HFFc6 (cell line): ENCODE measurements at regions not wholly inside any gene's neighbourhood (a gene's known extent, or its start where the extent isn't known, plus 50 kb on each side); places are given as distances from the start of the nearest gene placed in this dataset.

ENCODE experiments used
- DNase-seq: peaks from one replicate; pipeline ENCODE4 v3.0.0-alpha.2; 2018
- H3K27ac Mint-ChIP-seq: 2 replicates; pipeline ENCODE4 v1.8.0; 2020; ENCODE audit warnings: mild to moderate bottlenecking, mixed read lengths
- H3K27me3 Mint-ChIP-seq: 2 replicates; pipeline ENCODE4 v1.8.0; 2021; ENCODE audit warnings: mild to moderate bottlenecking, moderate library complexity, mixed read lengths; ENCODE audit not compliant: insufficient read depth
- H3K36me3 Mint-ChIP-seq: 2 replicates; pipeline ENCODE4 v1.8.0; 2021; ENCODE audit warnings: low read depth, mixed read lengths
- H3K4me1 Mint-ChIP-seq: 2 replicates; pipeline ENCODE4 v1.8.0; 2020; ENCODE audit warnings: low read depth, mixed read lengths
- H3K4me3 Mint-ChIP-seq: 2 replicates; pipeline ENCODE4 v1.8.0; 2020; ENCODE audit warnings: mild to moderate bottlenecking, moderate library complexity, mixed read lengths
- H3K9me3 Mint-ChIP-seq: 2 replicates; pipeline ENCODE4 v1.8.0; 2020; ENCODE audit warnings: mild to moderate bottlenecking, mixed read lengths
- TF ChIP-seq, protein P1 (sequence below): fragments of 200-600 bp; sonication (generic); IDR thresholded peaks from 2 replicates; pipeline ENCODE4 v1.5.0; 2021; ENCODE audit warnings: antibody characterized with exemption, mild to moderate bottlenecking

DNA sequence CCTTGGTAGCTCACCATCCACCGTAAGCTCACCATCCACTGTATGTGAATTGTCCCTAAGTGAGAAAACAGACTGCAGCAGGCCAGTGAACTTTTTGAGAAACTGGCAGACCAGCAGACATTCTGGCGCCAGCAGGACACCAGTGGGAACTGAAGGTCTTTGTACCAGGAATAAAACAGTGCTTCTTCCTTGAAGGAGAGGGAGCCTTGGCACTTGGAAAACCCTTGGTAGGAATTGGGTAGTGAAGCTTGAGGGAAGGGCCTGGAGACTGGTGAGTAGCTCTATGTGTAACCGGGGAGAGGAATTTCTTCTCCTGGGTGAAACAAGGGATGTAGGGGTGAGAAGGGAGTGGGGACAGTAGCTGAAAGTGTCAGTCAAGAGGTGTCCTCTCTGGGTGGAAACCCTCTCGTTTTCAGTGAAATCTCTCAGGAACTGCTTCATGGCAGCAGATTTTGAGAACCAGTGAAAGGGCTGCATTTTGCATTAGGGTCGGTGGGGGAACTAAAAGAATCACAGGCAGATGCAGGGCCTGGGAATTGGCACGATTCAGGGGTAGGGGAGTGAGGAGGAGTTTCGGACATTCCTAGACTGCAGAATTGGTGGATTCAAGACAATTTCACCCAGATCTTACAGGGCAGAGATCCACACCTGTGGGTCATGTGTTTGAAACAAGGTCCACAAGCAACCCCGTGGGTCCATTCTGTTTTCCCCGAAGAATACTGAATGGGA, 131.5 kb upstream of the DLX2 start:
- Mint-ChIP-seq H3K27me3 (no peaks in the 10 kb centered on the region), H3K36me3 (no peaks in the 10 kb centered on the region), H3K9me3 (no peaks in the 10 kb centered on the region), H3K4me1 (peaks cover 55% of the 10 kb centered on the region), H3K27ac (no peak overlapping the region), H3K4me3 (peak overlapping the region; percentile 86)
- DNase-seq = no peak
- TF ChIP-seq, protein P1, sequence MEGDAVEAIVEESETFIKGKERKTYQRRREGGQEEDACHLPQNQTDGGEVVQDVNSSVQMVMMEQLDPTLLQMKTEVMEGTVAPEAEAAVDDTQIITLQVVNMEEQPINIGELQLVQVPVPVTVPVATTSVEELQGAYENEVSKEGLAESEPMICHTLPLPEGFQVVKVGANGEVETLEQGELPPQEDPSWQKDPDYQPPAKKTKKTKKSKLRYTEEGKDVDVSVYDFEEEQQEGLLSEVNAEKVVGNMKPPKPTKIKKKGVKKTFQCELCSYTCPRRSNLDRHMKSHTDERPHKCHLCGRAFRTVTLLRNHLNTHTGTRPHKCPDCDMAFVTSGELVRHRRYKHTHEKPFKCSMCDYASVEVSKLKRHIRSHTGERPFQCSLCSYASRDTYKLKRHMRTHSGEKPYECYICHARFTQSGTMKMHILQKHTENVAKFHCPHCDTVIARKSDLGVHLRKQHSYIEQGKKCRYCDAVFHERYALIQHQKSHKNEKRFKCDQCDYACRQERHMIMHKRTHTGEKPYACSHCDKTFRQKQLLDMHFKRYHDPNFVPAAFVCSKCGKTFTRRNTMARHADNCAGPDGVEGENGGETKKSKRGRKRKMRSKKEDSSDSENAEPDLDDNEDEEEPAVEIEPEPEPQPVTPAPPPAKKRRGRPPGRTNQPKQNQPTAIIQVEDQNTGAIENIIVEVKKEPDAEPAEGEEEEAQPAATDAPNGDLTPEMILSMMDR = no peak

DNA sequence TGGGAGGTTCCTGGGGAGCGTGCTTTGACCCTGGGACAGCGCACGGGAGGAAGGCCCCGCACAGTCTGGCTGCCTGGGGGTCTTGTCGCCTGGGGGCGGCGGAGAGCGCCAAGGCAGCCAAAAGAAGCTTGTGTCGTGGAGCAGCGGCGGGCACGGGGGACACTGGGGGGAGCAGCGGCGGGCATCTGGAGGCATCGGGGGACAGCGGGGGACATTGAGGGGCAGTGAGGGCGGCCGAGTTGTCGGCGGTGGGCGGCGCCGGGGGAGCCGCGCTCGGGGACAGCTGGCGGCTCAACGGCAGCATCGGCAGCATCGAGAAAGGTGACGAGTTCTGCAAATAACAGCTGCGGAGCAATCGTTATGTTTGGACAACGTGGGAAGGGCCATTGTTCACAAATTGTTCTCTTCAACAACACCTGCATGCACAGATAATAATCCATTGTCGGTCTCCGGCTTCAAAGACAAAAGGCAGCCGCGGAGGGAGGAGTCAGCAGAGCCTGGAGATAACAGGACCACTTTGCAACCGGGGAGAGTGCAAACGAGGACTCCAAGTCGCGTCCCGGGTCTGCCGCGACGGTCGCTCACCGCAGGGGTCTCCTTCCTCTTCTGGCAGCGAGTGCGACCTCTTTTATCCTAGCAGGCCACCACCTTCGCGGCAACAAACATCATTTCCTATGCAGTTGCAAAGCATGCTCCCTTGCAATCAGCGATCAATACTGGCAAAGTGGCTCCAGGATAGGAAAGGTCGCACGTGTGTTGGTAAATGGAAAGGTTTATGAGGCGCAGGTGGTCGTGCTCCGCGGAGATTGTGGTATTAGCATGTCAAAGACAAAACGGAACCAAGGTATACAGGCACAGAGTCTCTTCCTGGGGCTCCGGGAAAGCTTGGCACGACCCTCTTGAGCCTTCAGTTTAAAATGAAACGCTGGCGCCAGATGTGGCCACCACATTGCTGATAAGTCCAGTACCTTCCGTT, 132.3 kb upstream of the DLX2 start:
- Mint-ChIP-seq H3K4me1 (peaks cover 59% of the 10 kb centered on the region), H3K27ac (no peak overlapping the region; the same call in 1 of the 2 replicates), H3K9me3 (no peaks in the 10 kb centered on the region), H3K36me3 (peaks cover 2% of the 10 kb centered on the region; the same call in 1 of the 2 replicates), H3K4me3 (peak overlapping the region; percentile 86), H3K27me3 (no peaks in the 10 kb centered on the region)
- TF ChIP-seq, protein P1 = no peak; the same call in 1 of the 2 replicates
- DNase-seq = no peak

DNA sequence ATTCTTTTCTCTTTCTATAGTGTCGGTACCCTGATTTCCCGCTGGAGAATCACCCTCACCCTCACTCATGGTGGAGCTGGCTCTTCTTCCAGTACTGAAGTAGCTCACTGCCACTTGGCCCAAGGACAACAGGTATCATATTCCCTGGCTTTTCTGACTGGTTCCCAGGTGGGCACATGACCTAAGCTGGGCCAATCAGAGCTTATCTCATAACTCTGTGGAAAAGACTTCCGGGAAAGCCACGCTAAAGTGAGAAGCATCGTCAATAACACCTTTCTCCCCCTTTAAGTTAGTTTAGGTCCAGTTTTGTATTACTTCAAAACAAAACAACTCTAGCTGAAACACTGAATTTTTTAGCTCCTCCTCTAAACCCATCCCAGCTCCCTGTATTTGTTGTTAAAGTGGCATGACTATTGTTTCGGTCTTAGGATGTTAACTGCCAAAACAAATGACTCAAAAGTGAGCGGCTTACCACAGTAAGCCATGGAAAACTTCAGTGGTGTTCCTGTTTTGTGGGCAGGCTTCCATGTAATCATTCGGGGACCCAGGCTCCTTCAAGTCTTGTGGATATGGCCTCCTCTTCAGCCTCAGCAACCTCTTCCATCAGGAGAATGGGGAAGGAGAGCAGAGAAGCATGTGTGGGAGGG, 137.4 kb upstream of the DLX2 start:
- peak; percentile 55 for DNase-seq
- Mint-ChIP-seq H3K36me3 (peaks cover 5% of the 10 kb centered on the region; the same call in 1 of the 2 replicates), H3K27ac (peak overlapping the region; percentile 47), H3K9me3 (no peaks in the 10 kb centered on the region), H3K4me1 (peaks cover 57% of the 10 kb centered on the region), H3K4me3 (no peak overlapping the region), H3K27me3 (no peaks in the 10 kb centered on the region; the same call in none of the 2 replicates)
- TF ChIP-seq, protein P1 = no peak

DNA sequence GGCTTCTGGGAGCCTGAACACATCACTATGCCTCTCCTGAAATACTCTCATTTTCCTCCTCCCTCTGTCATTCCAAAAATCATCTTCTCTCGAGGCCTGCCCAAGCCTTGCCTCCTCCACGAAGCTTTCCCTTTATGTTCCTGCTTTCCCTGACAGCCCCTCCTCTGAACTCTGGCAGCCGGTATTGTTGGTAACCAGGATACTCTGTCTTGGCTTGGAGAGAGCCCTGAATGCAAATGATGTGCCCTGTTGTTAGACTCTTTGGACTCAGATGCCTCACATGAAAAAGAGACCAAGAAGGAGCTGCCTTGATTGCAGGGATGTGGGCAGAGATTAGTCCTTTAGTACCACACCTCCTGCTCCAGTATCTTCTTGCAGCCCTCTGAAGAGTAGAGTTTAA, 138.5 kb upstream of the DLX2 start:
- H3K27me3 Mint-ChIP-seq = no peaks in the 10 kb centered on the region; the same call in none of the 2 replicates
- peaks cover 5% of the 10 kb centered on the region; the same call in 1 of the 2 replicates for H3K36me3 Mint-ChIP-seq
- no peaks in the 10 kb centered on the region for H3K9me3 Mint-ChIP-seq
- TF ChIP-seq, protein P1 = no peak
- peaks cover 61% of the 10 kb centered on the region for H3K4me1 Mint-ChIP-seq
- no peak overlapping the region; the same call in 1 of the 2 replicates for H3K27ac Mint-ChIP-seq
- no peak for DNase-seq
- H3K4me3 Mint-ChIP-seq = no peak overlapping the region

DNA sequence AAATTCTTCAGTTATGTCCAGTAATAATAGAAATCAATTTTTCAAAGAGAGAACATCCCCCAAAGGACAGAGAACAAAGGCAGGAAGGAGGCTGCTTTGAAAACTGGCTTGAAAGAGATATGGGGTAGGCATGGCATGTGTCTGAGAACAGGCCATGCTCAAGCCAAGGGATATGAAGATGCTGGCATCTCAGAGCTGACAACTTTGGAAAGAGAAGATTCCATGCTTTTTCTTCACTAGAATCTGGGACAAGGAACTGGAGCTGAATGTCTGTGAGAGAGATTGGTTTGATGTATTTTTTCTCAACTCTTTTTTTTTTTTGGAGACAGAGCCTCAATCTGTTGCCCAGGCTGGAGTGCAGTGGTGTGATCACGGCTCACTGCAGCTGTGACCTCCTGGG, 139.8 kb upstream of the DLX2 start:
- Mint-ChIP-seq H3K4me3 (no peak overlapping the region), H3K4me1 (peaks cover 74% of the 10 kb centered on the region), H3K27me3 (no peaks in the 10 kb centered on the region; the same call in none of the 2 replicates), H3K9me3 (no peaks in the 10 kb centered on the region), H3K36me3 (peaks cover 15% of the 10 kb centered on the region), H3K27ac (no peak overlapping the region)
- TF ChIP-seq, protein P1 = no peak
- no peak for DNase-seq
